ENCODE measurements at regions not wholly inside any gene's neighbourhood (a gene's known extent, or its start where the extent isn't known, plus 50 kb on each side); places are given as distances from the start of the nearest gene placed in this dataset.

GRCh38 chr5:67426961-67427849 lies 230.6 kb upstream of the CD180 start:
- TF ChIP-seq POLR2AphosphoS5 (IDR thresholded peaks at IDR 0.05; ENCODE audit: low read depth, low read length) (no peak), TAF1 (IDR thresholded peaks at IDR 0.05; ENCODE audit: borderline replicate concordance, insufficient read depth, low read length) (no peak), SIN3A (IDR thresholded peaks at IDR 0.05; ENCODE audit: borderline replicate concordance, insufficient read depth, low read length) (no peak), REST (IDR thresholded peaks at IDR 0.05; ENCODE audit: insufficient read depth in 1 of 2, low read depth in 2 of 2, low read length in 2 of 2) (no peak), FOXP2 (optimal IDR thresholded peaks at IDR 0.05; ENCODE audit: borderline replicate concordance, extremely low read depth, extremely low read length, insufficient read depth) (no peak)

Data from PFSK-1 (cell line).